SK-N-SH treated with all-trans-retinoic acid at 6 μM for 48 hours (cell line): ENCODE measurements at regions not wholly inside any gene's neighbourhood (a gene's known extent, or its start where the extent isn't known, plus 50 kb on each side); places are given as distances from the start of the nearest gene placed in this dataset.

Experiments used
- OSR1 ChIP-seq: fragments of 250-450 bp; sonication (Bioruptor Pico); IDR thresholded peaks from 2 replicates; pipeline ENCODE4 v1.8.0; 2022; ENCODE audit warnings: moderate library complexity, mild to moderate bottlenecking, inconsistent platforms
- PATZ1 ChIP-seq: fragments of 250-450 bp; sonication (Bioruptor Pico); IDR thresholded peaks from 2 replicates; pipeline ENCODE4 v1.8.0; 2020; ENCODE audit warnings: mild to moderate bottlenecking, moderate library complexity, borderline replicate concordance
- TCF4 ChIP-seq: fragments of 250-450 bp; sonication (Bioruptor Pico); IDR thresholded peaks from 2 replicates; pipeline ENCODE4 v1.8.0; 2021; ENCODE audit warnings: mild to moderate bottlenecking, moderate library complexity, borderline replicate concordance

GRCh38 chr6:27081931-27082330 is 165.6 kb upstream of the PRSS16 start:
- TF ChIP-seq OSR1: no peak
- no peak for TF ChIP-seq PATZ1
- no peak for TF ChIP-seq TCF4 (CRISPR knock-in tag)
